Upper lobe of left lung (tissue), 4 donors: ENCODE measurements at regions not wholly inside any gene's neighbourhood (a gene's known extent, or its start where the extent isn't known, plus 50 kb on each side); places are given as distances from the start of the nearest gene placed in this dataset.
A peak's percentile ranks its signal among the peaks of the same experiment; 100 is the strongest.

Source experiments
- CTCF ChIP-seq, 6 experiments: fragments of 450-650 bp in 4 of 6; fragments of 200-600 bp in 2 of 6; sonication (generic) in 2 of 6; IDR thresholded peaks; one replicate each; pipeline ENCODE4 v1.5.1; 2016 to 2019; ENCODE audit warnings: antibody characterized with exemption in 6 of 6
- EP300 ChIP-seq, 4 donors: sonication (generic); formaldehyde crosslinking; IDR thresholded peaks; one replicate each; pipeline ENCODE4 v1.5.1; 2017; ENCODE audit warnings: antibody characterized with exemption in 4 of 4, control low read depth in 2 of 4
- POLR2A ChIP-seq, 4 donors: fragments of 450-650 bp; IDR thresholded peaks; one replicate each; pipeline ENCODE4 v1.5.1; 2016 to 2017; ENCODE audit warnings: antibody characterized with exemption in 4 of 4, mild to moderate bottlenecking in 2 of 4
- POLR2AphosphoS5 ChIP-seq, 2 donors: sonication (generic); formaldehyde crosslinking; IDR thresholded peaks; one replicate each; pipeline ENCODE4 v1.5.1; 2017; ENCODE audit warnings: antibody characterized with exemption in 2 of 2

- TF ChIP-seq CTCF (IDR thresholded peaks at IDR 0.05) (peak in 5 of 6 experiments; percentile 18 to 58 (median 53)), POLR2A (IDR thresholded peaks at IDR 0.05) (peak; percentile 31 to 96 (median 94)), EP300 (IDR thresholded peaks at IDR 0.05) (peak in 1 of 4 donors; percentile 38), POLR2AphosphoS5 (IDR thresholded peaks at IDR 0.05) (peak; percentile 88 to 93)
Observed at GRCh38 chr13:44141725-44142539, 231.7 kb upstream of the SERP2 start.
